Ectodermal cell (in vitro differentiated cells): ENCODE measurements at regions not wholly inside any gene's neighbourhood (a gene's known extent, or its start where the extent isn't known, plus 50 kb on each side); places are given as distances from the start of the nearest gene placed in this dataset.

Source experiments
- H3K27ac ChIP-seq: 2 replicates; pipeline ENCODE4 v1.7.0; 2013; ENCODE audit warnings: mild to moderate bottlenecking, low read depth, low read length; ENCODE audit not compliant: insufficient read depth, poor library complexity, severe bottlenecking
- H3K27me3 ChIP-seq: 2 replicates; pipeline ENCODE4 v1.7.0; 2013; ENCODE audit warnings: mild to moderate bottlenecking, low read length; ENCODE audit not compliant: insufficient read depth, control insufficient read depth, poor library complexity, severe bottlenecking
- H3K36me3 ChIP-seq: one replicate; pipeline ENCODE4 v1.7.0; 2013; ENCODE audit warnings: low read length; ENCODE audit not compliant: control insufficient read depth, insufficient read depth
- H3K4me1 ChIP-seq: one replicate; pipeline ENCODE4 v1.7.0; 2013; ENCODE audit warnings: low read length; ENCODE audit not compliant: control insufficient read depth, insufficient read depth
- H3K4me3 ChIP-seq: 2 replicates; pipeline ENCODE4 v1.7.0; 2013; ENCODE audit warnings: low read depth, low read length, control low read depth; ENCODE audit not compliant: insufficient read depth
- H3K9me3 ChIP-seq: 2 replicates; pipeline ENCODE4 v1.7.0; 2013; ENCODE audit warnings: mild to moderate bottlenecking, low read length, moderate library complexity; ENCODE audit not compliant: control insufficient read depth
- WGBS, 2 experiments: methylation state at CpG; one replicate each; pipeline ENCODE4 v1.1.7; 2013; ENCODE audit warnings: missing lambda C conversion rate in 2 of 2; 5-methylcytosine and 5-hydroxymethylcytosine counted together

DNA sequence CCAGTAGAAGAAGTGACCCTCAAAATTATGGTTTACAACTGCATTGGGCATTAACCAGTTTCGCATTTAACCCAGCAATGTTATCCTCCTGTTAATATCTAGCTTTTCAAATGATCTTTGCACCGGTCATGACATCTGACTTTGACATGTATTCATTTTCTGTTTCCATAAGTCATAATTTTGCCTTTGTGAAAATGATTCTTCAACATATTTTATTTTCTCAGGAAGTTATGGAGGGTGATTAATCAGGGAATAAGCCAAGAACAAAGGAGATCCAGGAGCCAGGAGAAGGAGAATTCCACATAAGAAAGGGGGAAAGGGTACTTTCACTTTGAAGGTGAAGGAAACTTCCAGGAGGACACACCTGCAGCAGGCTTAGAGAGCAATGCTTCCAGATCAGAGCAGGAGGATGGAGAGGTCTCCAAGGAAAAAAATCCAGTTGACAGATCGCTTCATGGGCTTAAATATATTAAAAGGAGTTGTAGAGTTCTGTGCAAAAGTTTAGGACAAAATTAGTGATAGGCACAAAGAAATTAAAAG lies 92.1 kb upstream of the FAM3C start:
- Histone ChIP-seq H3K4me1 (no peaks in the 10 kb centered on the region), H3K4me3 (no peak overlapping the region), H3K27me3 (no peaks in the 10 kb centered on the region), H3K9me3 (no peaks in the 10 kb centered on the region), H3K27ac (no peak overlapping the region), H3K36me3 (no peaks in the 10 kb centered on the region)
- 94 to 97% methylated on average over 3 of the region's 3 CpGs for WGBS, 2 experiments

GRCh38 chr7:121486590-121486989 lies 90.5 kb upstream of the FAM3C start:
- Histone ChIP-seq H3K9me3 (no peaks in the 10 kb centered on the region), H3K36me3 (no peaks in the 10 kb centered on the region), H3K27ac (no peak overlapping the region), H3K4me3 (no peak overlapping the region), H3K27me3 (no peaks in the 10 kb centered on the region), H3K4me1 (no peaks in the 10 kb centered on the region)
- 100% methylated on average over 1 of the region's 1 CpG; no CpG with 5 or more reads in 1 of the 2 experiments for WGBS, 2 experiments

DNA sequence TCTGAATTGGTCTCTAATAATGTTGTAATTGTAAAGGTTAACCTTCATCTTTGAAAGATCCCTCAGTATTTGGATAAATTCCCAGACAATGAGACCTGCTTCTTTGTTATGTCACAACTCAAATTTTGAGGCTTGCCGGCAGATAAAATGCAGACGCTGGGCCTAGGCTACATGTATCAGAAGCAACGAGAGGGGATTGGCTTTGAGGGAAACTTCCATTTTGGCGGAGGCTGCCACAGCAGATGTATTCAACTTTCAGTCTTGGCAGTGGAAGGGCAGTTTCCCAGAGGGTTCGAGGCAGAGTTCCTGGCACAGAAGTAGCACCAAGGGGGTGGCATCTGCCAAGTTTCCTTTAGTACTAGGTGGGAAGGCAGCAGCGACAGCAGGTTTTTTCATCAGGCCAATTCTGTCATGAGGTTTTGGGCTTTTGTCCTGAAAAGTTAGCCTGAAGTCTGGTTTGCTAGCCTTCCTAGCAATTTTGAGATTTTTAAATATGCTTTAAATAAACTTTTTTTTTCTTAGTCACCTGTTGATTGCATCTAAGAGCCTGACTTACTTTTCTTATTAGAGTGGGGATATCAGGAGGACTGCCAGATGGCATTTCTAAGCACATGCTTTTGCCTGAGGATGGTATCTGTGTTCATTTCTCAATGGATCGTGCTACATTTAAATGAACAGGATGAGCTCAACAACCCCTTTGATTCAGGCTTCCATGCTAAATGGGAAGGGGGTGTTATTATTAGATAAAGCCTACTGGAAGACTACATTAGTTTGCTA lies 89.5 kb upstream of the FAM3C start:
- 91 to 94% methylated on average over 7 of the region's 7 CpGs for WGBS, 2 experiments
- Histone ChIP-seq H3K4me1 (peaks cover 3% of the 10 kb centered on the region), H3K36me3 (no peaks in the 10 kb centered on the region)

GRCh38 chr7:121484089-121484763 lies 88.1 kb upstream of the FAM3C start:
- WGBS, 2 experiments, result 90 to 95% methylated on average over 2 of the region's 2 CpGs
- Histone ChIP-seq H3K36me3 (no peaks in the 10 kb centered on the region), H3K4me1 (peaks cover 17% of the 10 kb centered on the region), H3K27ac (no peak overlapping the region), H3K9me3 (no peaks in the 10 kb centered on the region), H3K27me3 (no peaks in the 10 kb centered on the region), H3K4me3 (no peak overlapping the region)

More for the DNA sequence above, 89.5 kb upstream of the FAM3C start:
- Histone ChIP-seq H3K27ac (no peak overlapping the region), H3K27me3 (no peaks in the 10 kb centered on the region), H3K4me3 (no peak overlapping the region), H3K9me3 (no peaks in the 10 kb centered on the region)

GRCh38 chr7:121480566-121481335 lies 84.6 kb upstream of the FAM3C start:
- Histone ChIP-seq H3K27ac (peak overlapping the region; percentile 81), H3K27me3 (no peaks in the 10 kb centered on the region), H3K36me3 (no peaks in the 10 kb centered on the region), H3K4me3 (no peak overlapping the region), H3K4me1 (peaks cover 21% of the 10 kb centered on the region), H3K9me3 (no peaks in the 10 kb centered on the region)
- WGBS, 2 experiments, result 21 to 27% methylated on average over 5 of the region's 6 CpGs

DNA sequence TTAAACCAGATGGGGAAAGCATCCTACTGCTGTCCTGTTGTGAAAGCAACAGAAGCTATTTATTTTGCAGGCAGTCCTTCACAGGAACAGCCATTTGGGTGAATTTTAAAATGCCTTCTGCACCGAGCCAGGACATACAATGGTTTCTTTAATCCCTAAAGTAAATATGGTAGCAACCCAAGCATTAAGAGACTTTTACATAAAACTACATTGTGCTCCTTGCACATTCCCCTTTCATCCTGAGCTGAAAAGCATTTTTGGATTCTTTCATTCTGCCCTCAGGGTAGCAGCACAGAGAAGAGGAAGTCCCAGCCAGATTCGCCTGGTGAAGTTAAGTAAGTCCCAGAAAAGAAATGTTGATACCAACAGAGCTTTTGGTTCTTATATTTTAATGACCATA lies 84.0 kb upstream of the FAM3C start:
- Histone ChIP-seq H3K27ac (peak overlapping the region; percentile 81), H3K4me3 (no peak overlapping the region), H3K9me3 (no peaks in the 10 kb centered on the region), H3K27me3 (no peaks in the 10 kb centered on the region), H3K4me1 (peaks cover 21% of the 10 kb centered on the region), H3K36me3 (no peaks in the 10 kb centered on the region)
- 0 to 11% methylated on average over 2 of the region's 2 CpGs for WGBS, 2 experiments

DNA sequence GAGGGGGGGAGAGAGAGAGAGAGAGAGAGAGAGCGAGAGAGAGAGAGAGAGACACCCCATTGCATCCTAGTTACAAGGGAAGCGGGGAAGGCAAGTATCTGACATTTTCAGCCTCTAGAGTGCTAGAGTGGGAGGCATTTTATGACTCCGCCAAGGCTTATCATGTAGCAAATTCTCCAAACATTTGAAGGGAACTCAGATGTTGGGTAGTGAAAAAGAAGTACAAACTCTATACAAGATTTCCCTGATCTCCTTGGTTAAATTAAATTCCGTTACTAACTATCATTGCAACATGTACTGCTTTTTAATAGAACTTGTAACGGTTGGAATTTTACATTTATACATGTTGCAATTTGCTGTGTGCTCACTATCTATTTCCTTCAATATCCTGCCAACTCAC lies 83.4 kb upstream of the FAM3C start:
- Histone ChIP-seq H3K4me1 (peaks cover 21% of the 10 kb centered on the region), H3K27ac (no peak overlapping the region)

GRCh38 chr7:121475806-121476205 lies 79.7 kb upstream of the FAM3C start:
- WGBS, 2 experiments, result 90 to 100% methylated on average over 2 of the region's 2 CpGs
- Histone ChIP-seq H3K4me3 (no peak overlapping the region), H3K9me3 (no peaks in the 10 kb centered on the region), H3K4me1 (peaks cover 24% of the 10 kb centered on the region), H3K27me3 (no peaks in the 10 kb centered on the region), H3K36me3 (no peaks in the 10 kb centered on the region), H3K27ac (no peak overlapping the region)

More for the DNA sequence above, 83.4 kb upstream of the FAM3C start:
- H3K9me3 ChIP-seq, result no peaks in the 10 kb centered on the region
- H3K27me3 ChIP-seq, result no peaks in the 10 kb centered on the region
- H3K4me3 ChIP-seq, result no peak overlapping the region
- no peaks in the 10 kb centered on the region for H3K36me3 ChIP-seq
- WGBS, 2 experiments, result 65 to 100% methylated on average over 1 to 4 of the region's 5 CpGs

DNA sequence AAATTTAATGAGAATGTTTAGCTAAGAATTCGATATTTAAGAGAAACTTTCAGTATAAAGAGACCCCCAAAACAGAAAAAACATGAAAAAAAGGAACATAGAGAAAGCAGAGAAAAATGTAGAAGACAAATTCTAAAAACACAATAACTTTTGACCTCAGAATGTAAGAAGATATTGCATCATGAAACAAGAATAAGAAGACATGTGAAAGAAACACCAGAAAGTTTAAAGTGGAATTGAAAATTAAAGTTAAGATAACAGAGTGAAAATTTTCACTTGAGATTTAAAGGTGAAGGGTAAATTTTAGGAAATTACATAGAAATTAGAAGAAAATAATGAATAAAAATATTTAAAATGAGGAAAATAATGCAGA lies 78.2 kb upstream of the FAM3C start:
- no peak overlapping the region for H3K27ac ChIP-seq
- H3K27me3 ChIP-seq, result no peaks in the 10 kb centered on the region
- 100% methylated on average over 1 of the region's 1 CpG; no CpG with 5 or more reads in 1 of the 2 experiments for WGBS, 2 experiments
- H3K36me3 ChIP-seq, result no peaks in the 10 kb centered on the region
- peaks cover 9% of the 10 kb centered on the region for H3K4me1 ChIP-seq
- no peak overlapping the region for H3K4me3 ChIP-seq
- H3K9me3 ChIP-seq, result no peaks in the 10 kb centered on the region
